CD4-positive, CD25-positive, alpha-beta regulatory T cell (primary cell): ENCODE measurements at regions not wholly inside any gene's neighbourhood (a gene's known extent, or its start where the extent isn't known, plus 50 kb on each side); places are given as distances from the start of the nearest gene placed in this dataset.

Source experiments
- ATAC-seq, 2 donors: fragments of 150-1000 bp; cut with Tn5 transposase; one replicate each; pipeline ENCODE4 v1.10.0; 2021; ENCODE audit warnings: low read depth in 2 of 2, moderate number of reproducible peaks in 2 of 2, moderate library complexity in 1 of 2
- DNase-seq, 3 donors: peaks; one replicate each; pipeline versions ENCODE4 v3.0.0 to v3.0.0-alpha.2; 2012 to 2022; ENCODE audit warnings: mixed read lengths in 1 of 3
- H3K27ac ChIP-seq: one replicate; pipeline ENCODE4 v1.7.0; 2013; ENCODE audit warnings: mild to moderate bottlenecking, low read length; ENCODE audit not compliant: insufficient read depth, poor library complexity, severe bottlenecking
- H3K27me3 ChIP-seq: one replicate; pipeline ENCODE4 v1.7.0; 2013; ENCODE audit warnings: low read length; ENCODE audit not compliant: control insufficient read depth, insufficient read depth
- H3K36me3 ChIP-seq: one replicate; pipeline ENCODE4 v1.7.0; 2013; ENCODE audit warnings: mild to moderate bottlenecking, low read length, moderate library complexity; ENCODE audit not compliant: control insufficient read depth, insufficient read depth
- H3K4me1 ChIP-seq: 2 replicates; pipeline ENCODE4 v1.7.0; 2013; ENCODE audit warnings: mild to moderate bottlenecking, low read length; ENCODE audit not compliant: insufficient read depth, control insufficient read depth, poor library complexity, severe bottlenecking
- H3K4me3 ChIP-seq: one replicate; pipeline ENCODE4 v1.7.0; 2013; ENCODE audit warnings: low read depth, mild to moderate bottlenecking, low read length, moderate library complexity
- H3K9me3 ChIP-seq, 2 experiments: 1 replicate in 1 of 2; 2 replicates in 1 of 2; pipeline ENCODE4 v1.7.0; 2013; ENCODE audit warnings: low read length in 2 of 2, mild to moderate bottlenecking in 1 of 2, moderate library complexity in 1 of 2; ENCODE audit not compliant: control insufficient read depth in 2 of 2
- H3K27ac Mint-ChIP-seq, 3 donors: one replicate each; pipeline ENCODE4 v1.8.0; 2020 to 2022; ENCODE audit warnings: mild to moderate bottlenecking in 3 of 3, mixed read lengths in 3 of 3, moderate library complexity in 2 of 3
- H3K27me3 Mint-ChIP-seq: one replicate; pipeline ENCODE4 v1.8.0; 2022; ENCODE audit warnings: mild to moderate bottlenecking, mixed read lengths
- H3K36me3 Mint-ChIP-seq: one replicate; pipeline ENCODE4 v1.8.0; 2020; ENCODE audit warnings: mixed read lengths
- H3K4me1 Mint-ChIP-seq, 4 donors: one replicate each; pipeline ENCODE4 v1.8.0; 2020 to 2022; ENCODE audit warnings: mixed read lengths in 4 of 4, mild to moderate bottlenecking in 1 of 4
- H3K4me3 Mint-ChIP-seq, 4 donors: one replicate each; pipeline ENCODE4 v1.8.0; 2020 to 2022; ENCODE audit warnings: mild to moderate bottlenecking in 4 of 4, mixed read lengths in 4 of 4, moderate library complexity in 3 of 4
- H3K9me3 Mint-ChIP-seq, 7 donors: one replicate each; pipeline ENCODE4 v1.8.0; 2020 to 2022; ENCODE audit warnings: mixed read lengths in 7 of 7, mild to moderate bottlenecking in 3 of 7, moderate library complexity in 2 of 7

- ATAC-seq = no peak
- no peaks in the 10 kb centered on the region for H3K4me1 ChIP-seq
- no peak overlapping the region for H3K27ac ChIP-seq
- no peak for DNase-seq
- no peaks in the 10 kb centered on the region for H3K27me3 ChIP-seq
- no peak overlapping the region for H3K27ac Mint-ChIP-seq
- H3K27me3 Mint-ChIP-seq = no peaks in the 10 kb centered on the region
- no peak overlapping the region for H3K4me3 ChIP-seq
- H3K4me3 Mint-ChIP-seq = no peak overlapping the region
- peaks cover 0 to 29% (median 13%) of the 10 kb centered on the region in 7 donors for H3K9me3 Mint-ChIP-seq
- no peaks in the 10 kb centered on the region for H3K9me3 ChIP-seq
- H3K4me1 Mint-ChIP-seq = no peaks in the 10 kb centered on the region
- no peaks in the 10 kb centered on the region for H3K36me3 Mint-ChIP-seq
- H3K36me3 ChIP-seq = no peaks in the 10 kb centered on the region
Observed at GRCh38 chr11:21659961-21660360, 532.9 kb upstream of the ANO5 start.

- H3K36me3 Mint-ChIP-seq = no peaks in the 10 kb centered on the region
Observed at GRCh38 chr11:21675049-21675616, 517.8 kb upstream of the ANO5 start.

GRCh38 chr11:21687643-21688042 is 505.2 kb upstream of the ANO5 start:
- H3K4me1 ChIP-seq = no peaks in the 10 kb centered on the region
- peaks cover 0 to 10% (median 3%) of the 10 kb centered on the region in 7 donors for H3K9me3 Mint-ChIP-seq

More at GRCh38 chr11:21675049-21675616, 517.8 kb upstream of the ANO5 start:
- H3K36me3 ChIP-seq = no peaks in the 10 kb centered on the region
- no peaks in the 10 kb centered on the region for H3K4me1 Mint-ChIP-seq
- H3K27me3 Mint-ChIP-seq = no peaks in the 10 kb centered on the region
- H3K9me3 Mint-ChIP-seq = peaks cover 0 to 9% (median 3%) of the 10 kb centered on the region in 7 donors
- ATAC-seq (no peak), DNase-seq (no peak)
- H3K9me3 ChIP-seq = no peaks in the 10 kb centered on the region
- H3K27ac Mint-ChIP-seq = no peak overlapping the region
- H3K27ac ChIP-seq = no peak overlapping the region
- no peaks in the 10 kb centered on the region for H3K4me1 ChIP-seq
- no peaks in the 10 kb centered on the region for H3K27me3 ChIP-seq
- H3K4me3 Mint-ChIP-seq = no peak overlapping the region
- no peak overlapping the region for H3K4me3 ChIP-seq

GRCh38 chr11:21704539-21704938 is 488.3 kb upstream of the ANO5 start:
- Mint-ChIP-seq H3K4me1 (no peaks in the 10 kb centered on the region), H3K9me3 (peaks cover 0 to 16% (median 3%) of the 10 kb centered on the region in 7 donors), H3K27me3 (no peaks in the 10 kb centered on the region), H3K4me3 (no peak overlapping the region), H3K27ac (no peak overlapping the region), H3K36me3 (no peaks in the 10 kb centered on the region)
- Histone ChIP-seq H3K4me3 (no peak overlapping the region), H3K36me3 (no peaks in the 10 kb centered on the region), H3K27ac (no peak overlapping the region), H3K4me1 (no peaks in the 10 kb centered on the region), H3K9me3 (no peaks in the 10 kb centered on the region), H3K27me3 (no peaks in the 10 kb centered on the region)
- DNase-seq (no peak), ATAC-seq (no peak)

More at GRCh38 chr11:21687643-21688042, 505.2 kb upstream of the ANO5 start:
- H3K27ac Mint-ChIP-seq = no peak overlapping the region
- no peaks in the 10 kb centered on the region for H3K27me3 Mint-ChIP-seq
- H3K4me1 Mint-ChIP-seq = no peaks in the 10 kb centered on the region
- H3K4me3 ChIP-seq = no peak overlapping the region
- ATAC-seq (no peak), DNase-seq (no peak)
- no peaks in the 10 kb centered on the region for H3K27me3 ChIP-seq
- no peak overlapping the region for H3K27ac ChIP-seq
- H3K36me3 ChIP-seq = no peaks in the 10 kb centered on the region
- H3K4me3 Mint-ChIP-seq = no peak overlapping the region
- H3K9me3 ChIP-seq = peaks cover 1 to 15% of the 10 kb centered on the region in 2 experiments
- H3K36me3 Mint-ChIP-seq = no peaks in the 10 kb centered on the region

- no peak overlapping the region for H3K27ac ChIP-seq
- H3K27me3 ChIP-seq = no peaks in the 10 kb centered on the region
- H3K4me1 Mint-ChIP-seq = no peaks in the 10 kb centered on the region
- no peak for DNase-seq
- no peaks in the 10 kb centered on the region for H3K36me3 Mint-ChIP-seq
- H3K4me1 ChIP-seq = no peaks in the 10 kb centered on the region
- peaks cover 0 to 16% (median 6%) of the 10 kb centered on the region in 7 donors for H3K9me3 Mint-ChIP-seq
- no peak overlapping the region for H3K4me3 ChIP-seq
- H3K36me3 ChIP-seq = no peaks in the 10 kb centered on the region
- no peaks in the 10 kb centered on the region for H3K9me3 ChIP-seq
- H3K4me3 Mint-ChIP-seq = no peak overlapping the region
- H3K27ac Mint-ChIP-seq = no peak overlapping the region
- ATAC-seq = no peak
- H3K27me3 Mint-ChIP-seq = no peaks in the 10 kb centered on the region
Observed at GRCh38 chr11:21707116-21707739, 485.7 kb upstream of the ANO5 start.

- Mint-ChIP-seq H3K4me3 (no peak overlapping the region), H3K9me3 (peaks cover 1 to 34% (median 8%) of the 10 kb centered on the region in 7 donors), H3K4me1 (no peaks in the 10 kb centered on the region), H3K36me3 (no peaks in the 10 kb centered on the region), H3K27ac (no peak overlapping the region), H3K27me3 (no peaks in the 10 kb centered on the region)
- Histone ChIP-seq H3K4me1 (no peaks in the 10 kb centered on the region), H3K36me3 (no peaks in the 10 kb centered on the region), H3K27me3 (no peaks in the 10 kb centered on the region), H3K9me3 (peaks cover 0 to 4% of the 10 kb centered on the region in 2 experiments), H3K27ac (no peak overlapping the region), H3K4me3 (no peak overlapping the region)
- no peak for DNase-seq
- ATAC-seq = no peak
Observed at GRCh38 chr11:21710809-21711208, 482.1 kb upstream of the ANO5 start.

- Histone ChIP-seq H3K9me3 (peaks cover 0 to 4% of the 10 kb centered on the region in 2 experiments), H3K4me1 (no peaks in the 10 kb centered on the region), H3K36me3 (no peaks in the 10 kb centered on the region), H3K27ac (no peak overlapping the region), H3K27me3 (no peaks in the 10 kb centered on the region), H3K4me3 (no peak overlapping the region)
- Mint-ChIP-seq H3K36me3 (no peaks in the 10 kb centered on the region), H3K27me3 (no peaks in the 10 kb centered on the region), H3K9me3 (peaks cover 1 to 34% (median 8%) of the 10 kb centered on the region in 7 donors), H3K4me1 (no peaks in the 10 kb centered on the region), H3K27ac (no peak overlapping the region), H3K4me3 (no peak overlapping the region)
- no peak for ATAC-seq
- no peak for DNase-seq
Observed at GRCh38 chr11:21711341-21711740, 481.5 kb upstream of the ANO5 start.

GRCh38 chr11:21723678-21724077 is 469.2 kb upstream of the ANO5 start:
- Mint-ChIP-seq H3K27ac (no peak overlapping the region), H3K27me3 (no peaks in the 10 kb centered on the region), H3K4me1 (no peaks in the 10 kb centered on the region), H3K9me3 (peaks cover 0 to 11% (median 6%) of the 10 kb centered on the region in 7 donors), H3K4me3 (no peak overlapping the region), H3K36me3 (no peaks in the 10 kb centered on the region)
- H3K27ac ChIP-seq = no peak overlapping the region
- DNase-seq (no peak), ATAC-seq (no peak)
- H3K36me3 ChIP-seq = no peaks in the 10 kb centered on the region
- H3K9me3 ChIP-seq = no peaks in the 10 kb centered on the region
- no peak overlapping the region for H3K4me3 ChIP-seq
- no peaks in the 10 kb centered on the region for H3K4me1 ChIP-seq
- no peaks in the 10 kb centered on the region for H3K27me3 ChIP-seq
